SK-N-SH treated with all-trans-retinoic acid at 6 μM for 48 hours (cell line): ENCODE measurements at regions not wholly inside any gene's neighbourhood (a gene's known extent, or its start where the extent isn't known, plus 50 kb on each side); places are given as distances from the start of the nearest gene placed in this dataset.

ENCODE experiments used
- ATAC-seq: fragments of 200-7000 bp; cut with Tn5 transposase; 3 replicates; pipeline ENCODE4 v1.9.1; 2020; ENCODE audit warnings: mild to moderate bottlenecking, moderate library complexity
- ARNTL ChIP-seq: fragments of 450-650 bp; formaldehyde crosslinking; IDR thresholded peaks from 2 replicates; pipeline ENCODE4 v1.5.0; 2020; ENCODE audit warnings: low read depth, mild to moderate bottlenecking, moderate library complexity, borderline replicate concordance
- BACH2 ChIP-seq: fragments of 250-450 bp; sonication (Bioruptor Pico); IDR thresholded peaks from 2 replicates; pipeline ENCODE4 v1.9.0; 2021; ENCODE audit warnings: mild to moderate bottlenecking, borderline replicate concordance
- CREB5 ChIP-seq: fragments of 250-450 bp; sonication (Bioruptor Pico); IDR thresholded peaks from 2 replicates; pipeline ENCODE4 v1.5.1; 2020; ENCODE audit warnings: low read depth, mild to moderate bottlenecking, moderate library complexity
- CSDC2 ChIP-seq: fragments of 250-450 bp; sonication (Bioruptor Pico); IDR thresholded peaks from 2 replicates; pipeline ENCODE4 v1.5.0; 2020; ENCODE audit warnings: mild to moderate bottlenecking, moderate library complexity
- CSRNP3 ChIP-seq: fragments of 250-450 bp; sonication (Bioruptor Pico); IDR thresholded peaks from 2 replicates; pipeline ENCODE4 v1.5.1; 2021; ENCODE audit warnings: mild to moderate bottlenecking, moderate library complexity
- ESRRG ChIP-seq: fragments of 250-450 bp; sonication (Bioruptor Pico); IDR thresholded peaks from 2 replicates; pipeline ENCODE4 v1.6.1; 2021; ENCODE audit warnings: mild to moderate bottlenecking
- GLIS3 ChIP-seq: fragments of 250-450 bp; sonication (Bioruptor Pico); IDR thresholded peaks from 2 replicates; pipeline ENCODE4 v1.5.0; 2020; ENCODE audit warnings: mild to moderate bottlenecking, moderate library complexity
- PATZ1 ChIP-seq: fragments of 250-450 bp; sonication (Bioruptor Pico); IDR thresholded peaks from 2 replicates; pipeline ENCODE4 v1.8.0; 2020; ENCODE audit warnings: mild to moderate bottlenecking, moderate library complexity, borderline replicate concordance
- PPARA ChIP-seq: fragments of 250-450 bp; sonication (Bioruptor Pico); IDR thresholded peaks from 2 replicates; pipeline ENCODE4 v1.5.0; 2020; ENCODE audit warnings: mild to moderate bottlenecking, borderline replicate concordance
- RARB ChIP-seq: fragments of 250-450 bp; sonication (Bioruptor Pico); IDR thresholded peaks from 2 replicates; pipeline ENCODE4 v1.8.0; 2021; ENCODE audit warnings: mild to moderate bottlenecking, moderate library complexity
- SNAI2 ChIP-seq: fragments of 250-450 bp; sonication (Bioruptor Pico); IDR thresholded peaks from 2 replicates; pipeline ENCODE4 v1.5.0; 2020; ENCODE audit warnings: mild to moderate bottlenecking, moderate library complexity
- TCF4 ChIP-seq: fragments of 250-450 bp; sonication (Bioruptor Pico); IDR thresholded peaks from 2 replicates; pipeline ENCODE4 v1.8.0; 2021; ENCODE audit warnings: mild to moderate bottlenecking, moderate library complexity, borderline replicate concordance
- TOX ChIP-seq: fragments of 250-450 bp; sonication (Bioruptor Pico); IDR thresholded peaks from 2 replicates; pipeline ENCODE4 v1.8.0; 2021; ENCODE audit warnings: mild to moderate bottlenecking, moderate library complexity, borderline replicate concordance
- ZC3H10 ChIP-seq: fragments of 250-450 bp; sonication (Bioruptor Pico); IDR thresholded peaks from 2 replicates; pipeline ENCODE4 v1.5.1; 2021; ENCODE audit warnings: mild to moderate bottlenecking, moderate library complexity
- ZFP3 ChIP-seq: fragments of 250-450 bp; sonication (Bioruptor Pico); IDR thresholded peaks from 2 replicates; pipeline ENCODE4 v1.5.0; 2020; ENCODE audit warnings: mild to moderate bottlenecking, moderate library complexity
- ZFP30 ChIP-seq: fragments of 450-650 bp; formaldehyde crosslinking; IDR thresholded peaks from 2 replicates; pipeline ENCODE4 v1.5.0; 2022; ENCODE audit warnings: mild to moderate bottlenecking, moderate library complexity
- ZNF565 ChIP-seq: fragments of 450-650 bp; formaldehyde crosslinking; conservative IDR thresholded peaks from 2 replicates; pipeline ENCODE4 v1.5.0; 2020; ENCODE audit warnings: low read depth, mild to moderate bottlenecking, moderate library complexity
- ZNF70 ChIP-seq: fragments of 450-650 bp; formaldehyde crosslinking; IDR thresholded peaks from 2 replicates; pipeline ENCODE4 v1.5.0; 2020; ENCODE audit warnings: mild to moderate bottlenecking, moderate library complexity
- ZNF8 ChIP-seq: fragments of 450-650 bp; formaldehyde crosslinking; IDR thresholded peaks from 2 replicates; pipeline ENCODE4 v1.5.0; 2020; ENCODE audit warnings: mild to moderate bottlenecking, moderate library complexity
- TF ChIP-seq, protein P1 (sequence below): fragments of 250-450 bp; sonication (Bioruptor Pico); IDR thresholded peaks from 2 replicates; pipeline ENCODE4 v1.8.0; 2021; ENCODE audit warnings: low read depth, mild to moderate bottlenecking, moderate library complexity, borderline replicate concordance

- ATAC-seq: no peak
- no peak for TF ChIP-seq ZFP3 (CRISPR knock-in tag)
- TF ChIP-seq ZNF8 (CRISPR knock-in tag): no peak
- no peak for TF ChIP-seq BACH2 (CRISPR knock-in tag)
- TF ChIP-seq, protein P1, sequence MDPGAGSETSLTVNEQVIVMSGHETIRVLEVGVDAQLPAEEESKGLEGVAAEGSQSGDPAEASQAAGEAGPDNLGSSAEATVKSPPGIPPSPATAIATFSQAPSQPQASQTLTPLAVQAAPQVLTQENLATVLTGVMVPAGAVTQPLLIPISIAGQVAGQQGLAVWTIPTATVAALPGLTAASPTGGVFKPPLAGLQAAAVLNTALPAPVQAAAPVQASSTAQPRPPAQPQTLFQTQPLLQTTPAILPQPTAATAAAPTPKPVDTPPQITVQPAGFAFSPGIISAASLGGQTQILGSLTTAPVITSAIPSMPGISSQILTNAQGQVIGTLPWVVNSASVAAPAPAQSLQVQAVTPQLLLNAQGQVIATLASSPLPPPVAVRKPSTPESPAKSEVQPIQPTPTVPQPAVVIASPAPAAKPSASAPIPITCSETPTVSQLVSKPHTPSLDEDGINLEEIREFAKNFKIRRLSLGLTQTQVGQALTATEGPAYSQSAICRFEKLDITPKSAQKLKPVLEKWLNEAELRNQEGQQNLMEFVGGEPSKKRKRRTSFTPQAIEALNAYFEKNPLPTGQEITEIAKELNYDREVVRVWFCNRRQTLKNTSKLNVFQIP: no peak
- TF ChIP-seq ESRRG: no peak
- no peak for TF ChIP-seq CREB5 (CRISPR knock-in tag)
- TF ChIP-seq RARB (CRISPR knock-in tag): no peak
- no peak for TF ChIP-seq ARNTL (CRISPR knock-in tag)
- no peak for TF ChIP-seq ZC3H10 (CRISPR knock-in tag)
- no peak for TF ChIP-seq GLIS3 (CRISPR knock-in tag)
- TF ChIP-seq TOX: no peak
- TF ChIP-seq CSDC2: no peak
- TF ChIP-seq ZFP30: no peak
- TF ChIP-seq PPARA (CRISPR knock-in tag): no peak
- no peak for TF ChIP-seq SNAI2 (CRISPR knock-in tag)
- TF ChIP-seq, all 23 proteins: peak for 0
Observed at GRCh38 chr4:12584116-12584875, 899.8 kb downstream of the RAB28 start.

GRCh38 chr4:12583275-12583674 is 900.9 kb downstream of the RAB28 start:
- TF ChIP-seq ZC3H10 (CRISPR knock-in tag) (no peak), TOX (no peak), PPARA (CRISPR knock-in tag) (no peak), CSDC2 (no peak), RARB (CRISPR knock-in tag) (no peak), ZNF8 (CRISPR knock-in tag) (no peak), GLIS3 (CRISPR knock-in tag) (no peak), BACH2 (CRISPR knock-in tag) (no peak)
- TF ChIP-seq, protein P1: no peak
- TF ChIP-seq, all 23 proteins: peak for 0
- ATAC-seq: no peak

DNA sequence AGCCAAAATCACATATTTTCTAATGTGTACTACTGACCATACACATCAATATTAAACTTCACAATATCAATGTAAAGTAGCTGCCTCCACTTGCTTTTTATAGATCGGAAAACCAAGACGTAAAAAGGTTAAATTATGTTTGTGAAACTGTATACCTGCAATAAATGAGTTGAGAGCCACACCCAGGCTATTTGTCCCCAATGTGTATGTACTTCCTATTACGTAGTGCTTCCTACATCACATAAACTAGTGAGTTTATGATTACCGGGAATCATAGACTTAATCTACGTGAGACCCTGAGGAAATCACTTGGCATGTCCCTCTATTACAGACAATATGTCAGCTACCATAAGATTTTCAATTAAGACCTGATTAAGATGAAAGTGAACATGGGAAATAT is 903.4 kb downstream of the RAB28 start:
- TF ChIP-seq GLIS3 (CRISPR knock-in tag) (no peak), ZNF8 (CRISPR knock-in tag) (no peak), PPARA (CRISPR knock-in tag) (no peak), SNAI2 (CRISPR knock-in tag) (no peak), ZNF70 (CRISPR knock-in tag) (no peak), TCF4 (CRISPR knock-in tag) (no peak), RARB (CRISPR knock-in tag) (no peak), CSRNP3 (CRISPR knock-in tag) (no peak), PATZ1 (CRISPR knock-in tag) (no peak), ZFP3 (CRISPR knock-in tag) (no peak), ZNF565 (CRISPR knock-in tag) (no peak), ZC3H10 (CRISPR knock-in tag) (no peak)
- TF ChIP-seq, protein P1: no peak
- no peak for ATAC-seq
